Astrocyte of the hippocampus (primary cell): ENCODE measurements at regions not wholly inside any gene's neighbourhood (a gene's known extent, or its start where the extent isn't known, plus 50 kb on each side); places are given as distances from the start of the nearest gene placed in this dataset.
"Not testable (repeated sequence)": the region's sequence is repeated elsewhere in the genome, so short reads cannot be mapped to it uniquely, and the experiment has no call there.

Source experiments
- DNase-seq: peaks from one replicate; pipeline ENCODE4 v3.0.0; 2011; ENCODE audit warnings: low read depth, low spot score

DNA sequence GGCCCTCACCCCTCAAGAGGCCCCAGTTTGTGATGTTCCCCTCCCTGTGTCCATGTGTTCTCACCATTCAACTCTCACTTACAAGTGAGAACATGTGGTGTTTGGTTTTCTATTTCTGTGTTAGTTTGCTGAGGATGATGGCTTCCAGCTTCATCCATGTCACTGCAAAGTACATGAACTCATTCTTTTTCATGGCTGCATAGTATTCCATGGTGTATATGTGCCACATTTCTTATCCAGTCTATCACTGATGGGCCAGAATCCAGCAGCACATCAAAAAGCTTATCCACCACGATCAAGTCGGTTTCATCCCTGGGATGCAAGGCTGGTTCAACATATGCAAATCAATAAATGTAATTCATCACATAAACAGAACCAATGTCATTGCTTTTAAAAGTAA, 95.4 kb upstream of the HS3ST2 start:
- not testable (repeated sequence) for DNase-seq

DNA sequence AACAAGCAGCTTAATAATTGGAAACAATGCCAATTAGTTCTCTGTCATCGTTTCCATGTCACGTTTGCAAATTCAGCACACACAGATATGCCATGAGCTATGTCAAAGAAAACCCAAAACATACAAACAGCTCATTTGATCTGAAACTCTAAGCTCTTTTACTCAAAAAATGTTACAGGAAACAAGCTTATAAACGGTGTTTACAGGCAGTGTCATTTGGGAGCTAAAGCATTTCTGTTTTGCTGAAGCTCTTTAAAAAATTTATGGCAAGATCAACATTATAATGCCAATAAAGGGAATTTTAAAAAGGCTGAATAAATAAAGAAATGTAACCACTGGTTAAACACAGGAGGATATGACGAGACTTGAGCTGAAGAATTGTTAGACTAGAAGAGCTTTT, 94.0 kb upstream of the HS3ST2 start:
- DNase-seq, result no peak

DNA sequence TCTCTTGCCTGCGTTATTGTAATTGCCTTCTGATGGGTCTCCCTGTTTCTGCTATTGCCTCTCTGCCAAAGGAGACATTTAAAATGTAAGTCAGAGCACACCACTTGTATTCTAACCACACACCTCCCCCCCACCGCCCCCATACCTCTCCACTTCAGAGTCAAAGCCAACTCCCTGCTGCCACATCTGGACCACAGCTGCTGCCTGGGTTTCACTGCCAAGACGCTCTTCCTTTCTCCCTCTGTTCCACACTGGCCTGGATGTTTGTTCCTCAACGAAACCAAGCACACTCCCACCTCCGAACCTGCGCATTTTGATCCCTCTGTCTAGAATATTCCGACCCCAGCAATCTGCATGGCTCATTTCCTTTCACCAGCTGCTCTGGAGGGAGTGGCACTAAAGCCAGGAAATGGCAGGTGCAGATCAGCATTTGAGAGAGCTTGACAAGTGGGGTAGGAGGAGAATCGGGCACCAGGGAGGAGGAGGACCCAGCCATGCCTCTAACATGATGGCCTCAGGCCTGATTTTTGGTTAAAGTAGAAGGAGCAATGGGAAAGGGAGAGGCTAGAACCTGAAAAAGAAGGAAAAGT, 92.4 kb upstream of the HS3ST2 start:
- DNase-seq, result no peak

DNA sequence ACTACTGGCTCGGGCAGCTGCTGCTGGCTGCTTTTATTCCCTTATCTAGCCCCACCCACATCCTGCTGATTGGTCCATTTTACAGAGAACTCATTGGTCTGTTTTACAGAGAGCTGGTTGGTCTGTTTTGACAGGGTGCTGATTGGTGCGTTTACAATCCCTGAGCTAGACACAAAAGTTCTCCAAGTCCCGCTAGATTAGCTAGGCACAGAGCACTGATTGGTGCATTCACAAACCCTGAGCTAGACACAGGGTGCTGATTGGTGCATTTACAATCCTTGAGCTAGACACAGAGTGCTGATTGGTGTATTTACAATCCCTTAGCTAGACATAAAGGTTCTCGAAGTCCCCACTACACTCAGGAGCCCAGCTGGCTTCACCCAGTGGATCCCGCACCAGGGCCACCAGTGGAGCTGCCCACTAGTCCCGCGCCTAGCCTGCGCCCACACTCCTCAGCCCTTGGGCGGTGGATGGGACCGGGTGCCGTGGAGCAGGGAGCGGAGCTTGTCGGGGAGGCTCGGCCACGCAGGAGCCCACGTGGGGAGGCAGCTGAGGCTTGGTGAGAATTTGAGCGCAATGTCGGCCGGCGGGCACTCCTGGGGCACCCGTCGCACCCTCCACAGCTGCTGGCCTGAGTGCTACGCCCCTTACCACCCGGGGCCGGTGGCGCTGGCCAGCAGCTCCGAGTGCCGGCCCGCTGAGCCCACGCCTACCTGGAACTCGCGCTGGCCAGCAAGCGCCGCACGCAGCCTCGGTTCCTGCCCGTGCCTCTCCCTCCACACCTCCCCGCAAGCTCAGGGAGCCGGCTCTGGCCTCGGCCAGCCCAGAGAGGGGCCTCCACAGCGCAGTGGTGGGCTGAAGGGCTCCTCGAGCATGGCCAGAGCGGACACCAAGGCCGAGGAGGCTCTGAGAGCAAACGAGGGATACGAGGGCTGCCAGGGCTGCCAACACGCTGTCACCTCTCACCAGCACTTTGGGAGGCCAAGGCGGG, 91.1 kb upstream of the HS3ST2 start:
- DNase-seq, result not testable (repeated sequence)

DNA sequence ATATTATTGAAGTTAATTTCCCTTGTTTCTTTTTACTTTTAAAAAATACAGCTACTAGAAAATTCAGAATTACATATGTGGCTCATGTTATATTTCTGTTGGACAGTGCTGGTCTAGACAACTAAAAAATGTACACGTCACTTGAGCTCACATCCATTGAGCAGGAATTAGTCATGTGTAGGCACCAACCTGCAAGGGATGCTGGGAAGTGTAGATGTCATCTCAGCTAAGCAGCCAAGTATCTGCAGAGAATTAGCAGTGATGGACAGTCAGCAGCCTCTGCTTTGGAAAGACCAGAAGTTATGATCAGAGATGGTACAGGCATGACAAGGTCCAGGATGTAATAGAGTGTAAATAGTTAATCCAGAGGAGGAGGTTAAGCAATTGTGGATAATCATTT, 87.1 kb upstream of the HS3ST2 start:
- no peak for DNase-seq

DNA sequence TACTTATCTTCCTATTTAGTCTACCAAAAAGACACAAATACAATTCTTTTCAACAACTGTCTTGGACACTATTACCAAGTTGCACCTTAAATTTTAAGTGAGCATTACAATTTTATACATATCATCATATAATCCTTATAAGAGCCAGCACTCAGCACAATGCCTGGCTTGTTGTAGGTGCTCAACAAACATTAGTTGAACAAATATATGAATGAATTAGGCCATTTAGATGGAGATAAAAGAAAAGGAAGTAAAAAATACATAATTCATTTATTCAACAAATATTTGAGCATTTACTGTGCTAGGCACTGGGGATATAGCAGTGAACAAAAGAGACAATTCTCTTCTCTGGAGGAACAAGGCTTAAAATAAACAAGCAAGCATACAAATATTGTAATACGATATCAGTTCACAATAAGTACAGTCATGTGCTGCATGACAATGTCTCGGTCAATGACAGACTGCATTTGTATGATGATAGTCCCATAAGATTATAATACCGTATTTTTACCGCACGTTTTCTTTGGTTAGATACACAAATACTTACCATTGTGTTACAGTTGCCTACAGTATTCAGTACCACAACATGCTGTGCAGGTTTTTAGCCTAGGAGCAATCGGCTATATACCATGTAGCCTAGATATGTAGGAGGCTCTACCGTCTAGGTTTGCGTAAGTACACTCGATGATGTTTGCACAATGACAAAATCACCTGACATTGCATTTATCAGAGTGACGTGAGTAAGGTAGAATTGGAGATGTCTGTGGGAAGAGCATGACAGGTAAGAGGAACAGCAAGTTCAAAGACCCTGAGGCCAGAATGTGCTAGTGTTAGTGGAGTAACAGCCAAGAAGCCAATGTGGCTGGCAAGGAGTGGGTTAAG, 86.4 kb upstream of the HS3ST2 start:
- no peak for DNase-seq

DNA sequence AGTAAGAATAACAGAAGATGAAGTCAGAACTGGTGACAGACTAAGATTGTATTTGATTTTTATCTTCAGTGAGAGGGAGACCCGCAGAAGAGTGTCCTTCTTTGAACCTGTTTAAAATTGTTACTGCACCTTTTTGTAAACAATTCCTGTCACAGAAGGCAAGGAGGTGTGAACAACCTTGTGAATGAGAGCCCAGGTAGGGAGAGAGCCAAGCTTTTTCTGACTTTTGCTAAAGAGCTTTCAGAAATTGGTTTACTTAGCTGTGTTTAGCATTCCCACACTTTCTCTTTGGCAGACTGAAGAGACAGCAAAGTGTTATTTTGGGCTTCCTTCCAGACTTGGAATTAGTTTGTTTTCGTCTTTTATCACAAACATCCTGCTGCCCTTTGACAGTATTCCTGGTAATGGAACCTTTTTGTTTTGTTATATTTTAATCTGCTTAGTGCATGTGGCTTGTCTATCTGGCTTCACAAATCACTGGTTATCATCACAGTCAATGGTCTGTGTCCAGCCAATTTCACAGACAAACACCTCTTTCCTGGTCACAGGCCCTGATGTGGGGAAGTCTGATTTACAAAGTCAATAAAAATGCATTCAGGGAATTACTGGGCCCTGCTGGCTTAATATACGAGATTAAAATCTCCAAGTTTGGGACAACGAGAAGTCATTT, 85.7 kb upstream of the HS3ST2 start:
- DNase-seq, result peak; percentile 10

DNA sequence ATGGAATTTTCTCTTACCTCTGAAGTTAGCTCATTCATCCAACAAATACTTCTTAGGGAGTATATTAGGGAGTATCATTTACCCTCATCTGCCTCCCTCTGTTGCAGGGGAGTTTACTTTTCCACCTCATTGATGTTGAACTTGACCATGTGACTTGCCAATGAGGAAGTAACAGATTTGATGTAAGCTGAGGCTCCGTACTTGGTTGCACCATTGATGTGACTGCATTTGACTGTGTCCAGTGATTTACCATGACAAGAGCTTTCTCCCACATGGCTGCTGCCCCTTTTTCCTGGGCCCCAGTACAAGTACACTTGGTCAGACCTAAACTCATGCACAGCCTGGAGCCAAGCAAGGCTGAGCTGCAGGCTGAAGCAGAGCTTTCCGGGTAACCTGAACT, 81.6 kb upstream of the HS3ST2 start:
- no peak for DNase-seq

DNA sequence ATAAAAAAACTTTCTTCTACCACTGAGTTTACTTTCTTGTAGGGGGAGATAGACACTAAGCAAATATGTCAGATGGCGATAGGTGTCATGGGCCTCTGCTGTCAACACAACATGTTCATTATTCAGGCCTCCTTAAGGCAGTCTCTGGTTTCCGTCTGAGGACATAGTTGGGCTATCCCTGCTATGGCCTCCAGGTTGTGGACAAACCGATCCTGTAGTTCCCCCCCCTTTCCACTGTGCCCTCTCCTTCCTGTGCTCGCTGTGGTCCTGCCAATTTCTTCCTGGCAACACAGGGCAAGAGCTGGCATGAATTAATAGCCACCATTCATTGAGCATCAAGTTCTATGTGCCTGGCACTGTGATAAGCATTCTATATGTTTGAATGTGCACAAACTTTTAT, 81.0 kb upstream of the HS3ST2 start:
- DNase-seq, result no peak

DNA sequence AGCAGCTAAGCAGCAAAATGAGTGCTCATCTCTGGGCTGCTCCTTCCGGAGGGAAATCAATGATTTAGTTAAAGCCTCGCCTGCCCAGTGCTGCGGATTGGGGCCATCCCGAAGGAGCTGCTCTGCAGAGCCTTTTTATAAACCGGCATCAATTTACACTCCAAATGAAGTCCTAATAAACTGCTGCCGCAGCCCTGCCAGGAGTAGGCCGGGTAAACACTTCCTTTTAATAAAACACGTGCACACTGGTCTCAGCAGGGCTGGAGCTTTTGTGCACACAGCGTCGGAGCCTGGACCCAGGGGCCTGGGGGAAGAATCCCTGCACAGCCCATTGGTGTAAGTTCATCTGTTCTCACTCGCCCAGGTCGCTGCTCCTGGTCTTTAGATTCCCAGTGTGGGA, 79.6 kb upstream of the HS3ST2 start:
- no peak for DNase-seq

DNA sequence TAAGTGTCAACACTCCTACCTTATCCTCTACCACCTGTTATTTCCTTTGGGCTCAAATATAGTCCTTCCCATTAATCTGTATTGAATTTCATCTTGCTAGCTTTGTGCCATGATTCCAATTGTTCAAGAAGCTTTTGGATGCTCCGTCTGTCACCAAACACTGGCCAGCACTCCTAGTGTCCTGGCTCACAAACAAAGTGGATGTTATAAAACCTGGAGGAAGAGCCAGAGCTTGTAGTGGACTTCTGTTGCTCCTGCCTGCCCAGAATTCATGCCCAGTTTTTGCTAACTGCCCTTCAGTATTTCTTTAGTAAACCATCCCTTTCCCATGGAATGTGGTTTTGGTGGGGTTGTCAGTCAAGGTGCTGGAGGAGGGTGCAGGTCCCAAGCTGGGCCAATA, 77.2 kb upstream of the HS3ST2 start:
- DNase-seq, result no peak

DNA sequence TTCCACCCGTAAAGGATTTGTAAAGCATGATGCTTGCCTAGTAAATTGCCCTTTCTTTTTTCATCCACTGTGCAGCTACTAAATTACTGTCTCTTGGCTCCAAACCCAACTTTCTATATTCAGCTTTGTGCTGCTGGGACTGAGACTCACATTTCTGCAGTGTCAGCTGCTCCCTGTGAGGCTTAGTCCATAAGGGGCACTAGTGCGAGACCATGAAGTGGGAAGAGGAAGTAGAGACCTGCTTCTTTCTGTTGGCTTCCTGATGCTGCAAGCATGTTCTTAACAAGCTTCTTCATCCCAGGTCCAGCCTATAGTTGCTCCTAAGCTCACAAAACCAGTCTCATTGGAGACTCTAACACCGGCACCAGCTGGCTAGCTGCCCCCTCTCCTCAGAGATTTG, 74.9 kb upstream of the HS3ST2 start:
- DNase-seq, result no peak

DNA sequence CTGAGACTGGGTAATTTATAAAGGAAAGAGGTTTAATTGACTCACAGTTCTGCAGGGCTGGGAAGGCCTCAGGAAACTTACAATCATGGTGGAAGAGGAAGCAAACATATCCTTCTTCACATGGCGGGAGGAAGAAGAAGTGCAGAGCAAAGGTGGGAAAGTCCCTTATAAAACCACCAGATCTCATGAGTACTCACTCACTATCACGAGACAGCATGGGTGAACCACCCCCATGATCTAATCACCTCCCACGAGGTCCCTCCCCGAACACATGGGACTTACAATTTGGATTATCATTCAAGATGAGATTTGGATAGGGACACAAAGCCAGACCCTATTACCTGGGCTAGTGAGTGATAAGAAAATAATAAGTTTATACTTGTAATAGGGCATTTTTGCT, 70.6 kb upstream of the HS3ST2 start:
- no peak for DNase-seq

DNA sequence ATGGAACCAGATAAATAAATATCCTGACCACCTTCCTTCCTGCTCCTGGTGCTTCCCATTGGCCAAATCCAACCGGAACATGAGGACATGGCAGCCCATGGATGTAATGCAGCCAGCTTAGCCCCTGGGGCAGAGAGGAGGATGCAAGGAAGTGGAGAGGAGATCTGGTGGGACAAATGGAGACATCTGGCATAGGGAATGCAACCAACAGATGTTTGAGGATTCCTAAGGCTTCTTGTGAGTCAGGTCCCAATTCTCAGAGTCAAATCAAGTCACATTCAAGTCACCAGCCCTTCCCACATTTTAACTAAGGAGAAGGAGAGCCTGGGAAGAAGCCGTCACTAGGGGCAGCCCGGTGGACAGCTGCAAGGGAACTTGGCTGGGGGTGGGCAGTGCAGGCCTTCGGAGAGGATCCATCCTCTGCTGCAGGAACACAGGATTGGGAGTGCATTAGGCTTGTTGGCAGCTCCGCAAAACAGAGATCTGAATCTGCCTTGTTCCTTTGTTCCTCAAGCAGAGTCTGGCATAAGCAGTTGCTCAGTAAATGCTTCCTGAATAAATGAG, 62.8 kb upstream of the HS3ST2 start:
- no peak for DNase-seq

DNA sequence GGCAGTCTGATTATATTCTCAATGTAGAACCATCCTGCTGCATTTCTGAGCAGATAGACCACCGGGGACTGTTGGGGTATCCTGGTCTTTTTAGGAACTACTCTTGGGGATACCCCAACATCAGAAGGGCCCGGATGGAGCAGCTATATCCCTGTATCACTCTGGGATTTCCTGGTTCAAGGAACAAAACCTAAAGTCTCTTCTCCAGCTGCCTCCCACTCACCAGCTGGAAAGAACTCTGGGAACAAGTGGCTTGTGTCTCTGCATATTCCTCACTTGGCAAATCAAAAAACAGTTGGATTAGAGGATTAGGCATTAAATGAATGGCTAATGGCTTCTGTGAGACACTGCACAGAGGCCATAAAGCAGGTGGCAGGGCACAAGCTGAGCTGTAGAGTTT, 62.3 kb upstream of the HS3ST2 start:
- DNase-seq, result no peak

DNA sequence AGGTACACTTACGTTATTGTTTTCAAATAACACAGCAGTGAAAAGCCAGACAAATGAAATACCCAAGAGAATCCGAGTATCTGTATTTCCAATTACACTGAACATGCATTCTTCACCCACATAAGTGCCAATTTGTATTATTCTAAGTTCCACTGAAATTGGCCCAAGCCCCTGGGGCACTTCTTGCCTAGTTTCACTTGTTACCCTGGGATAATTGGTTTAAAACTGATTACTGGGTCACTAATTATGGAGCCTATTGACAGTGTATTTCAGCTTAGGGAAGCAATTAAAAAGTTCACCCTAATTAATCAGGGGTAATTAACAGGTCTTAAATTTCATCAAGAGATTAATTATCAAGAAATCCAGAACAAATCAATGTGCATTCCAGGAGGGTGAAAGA, 60.5 kb upstream of the HS3ST2 start:
- DNase-seq, result no peak

DNA sequence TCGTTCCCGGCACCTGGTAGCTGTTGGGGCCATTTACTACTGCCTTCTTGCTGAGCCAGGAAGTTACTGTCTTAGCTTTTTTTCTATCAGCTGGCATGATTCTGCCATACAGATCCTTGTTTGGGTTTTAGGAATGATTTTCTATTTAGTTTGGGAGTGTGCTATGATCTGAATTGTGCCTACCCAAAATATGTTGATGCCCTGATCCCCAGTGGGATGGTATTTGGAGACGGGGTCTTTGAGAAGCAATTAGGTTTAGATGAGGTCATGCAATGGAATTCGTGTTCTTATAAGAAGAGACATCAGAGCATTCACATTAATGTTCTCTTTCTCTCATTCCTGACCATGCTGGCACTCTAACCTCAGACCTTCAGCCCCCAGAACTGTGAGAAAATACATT, 59.4 kb upstream of the HS3ST2 start:
- DNase-seq, result no peak

DNA sequence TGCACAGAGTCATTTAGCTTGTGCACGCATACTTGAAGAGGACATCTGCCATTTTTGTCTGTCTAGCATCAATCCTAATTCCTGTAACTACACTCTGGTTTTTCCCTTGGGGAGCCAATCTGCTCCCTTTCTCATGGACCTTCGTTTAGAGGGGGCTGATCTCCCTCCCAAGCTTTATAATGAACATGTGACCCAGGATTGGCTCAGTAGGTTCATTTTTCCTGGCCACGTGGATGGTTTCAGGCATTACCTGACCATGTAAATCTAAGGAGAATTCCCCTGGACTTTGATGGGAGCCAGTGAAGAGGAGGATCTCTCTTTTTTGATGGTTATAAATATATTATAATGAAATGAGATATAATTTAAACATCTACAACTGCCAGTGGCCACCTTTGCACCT, 56.8 kb upstream of the HS3ST2 start:
- no peak for DNase-seq

DNA sequence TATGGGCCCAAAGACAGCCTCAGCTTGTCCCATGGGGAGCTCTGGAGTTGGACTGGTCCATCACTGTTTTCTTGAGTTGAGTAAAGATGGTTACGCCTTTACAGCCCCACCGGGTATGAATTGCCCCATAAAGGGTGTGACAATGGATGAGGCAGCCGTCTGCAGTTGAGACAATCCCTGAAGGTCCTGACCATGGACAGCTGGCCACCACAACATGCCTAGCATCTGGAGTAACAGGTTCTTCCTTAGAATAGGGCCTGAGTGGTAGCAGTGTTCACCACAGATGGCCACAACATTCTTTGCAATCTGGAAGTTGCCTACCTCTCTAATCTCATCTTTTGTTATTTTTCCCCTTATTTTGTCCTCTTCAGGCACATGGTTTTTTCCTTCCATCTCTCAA, 51.5 kb upstream of the HS3ST2 start:
- DNase-seq, result no peak

DNA sequence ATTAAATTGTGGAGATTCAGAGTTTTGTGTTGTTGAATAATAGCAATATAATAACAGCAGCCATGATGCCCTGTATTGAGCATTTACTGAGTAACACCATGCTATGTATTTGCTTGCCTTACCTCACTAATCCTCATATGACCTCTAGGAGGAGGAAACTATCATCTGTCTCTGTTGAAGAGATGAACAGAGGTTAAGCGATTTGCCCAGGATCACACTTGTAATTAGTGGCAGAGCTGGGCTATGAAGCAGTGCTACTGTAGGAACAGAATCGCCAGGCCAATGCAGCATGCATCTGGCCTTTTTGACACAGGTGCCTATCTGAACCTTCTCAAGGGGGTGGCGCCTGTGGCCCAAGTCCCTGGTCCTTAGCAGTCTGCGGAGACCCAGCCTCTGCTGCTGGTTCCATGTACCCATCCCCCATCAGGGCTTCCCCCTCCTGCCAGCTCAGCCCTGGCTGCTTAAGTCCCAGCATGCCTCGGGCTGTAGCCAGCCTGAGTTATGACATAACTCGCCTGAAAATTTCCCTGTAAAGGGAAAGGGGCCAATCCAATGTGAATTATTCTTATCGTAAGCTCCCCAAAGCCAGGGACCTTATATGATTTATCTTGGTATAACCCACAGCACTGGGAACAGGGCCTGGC, 50.4 kb upstream of the HS3ST2 start:
- no peak for DNase-seq
